ENCODE measurements at regions not wholly inside any gene's neighbourhood (a gene's known extent, or its start where the extent isn't known, plus 50 kb on each side); places are given as distances from the start of the nearest gene placed in this dataset.

GRCh38 chr2:74759986-74760385 is 73.9 kb upstream of the HK2 start:
- intact Hi-C loops (cut with micrococcal nuclease): no loop called here

- intact Hi-C loops (cut with micrococcal nuclease): no loop called here
Measured at GRCh38 chr2:74760875-74761630, 72.9 kb upstream of the HK2 start.

GRCh38 chr2:74762789-74763188 is 71.1 kb upstream of the HK2 start:
- intact Hi-C loops (cut with micrococcal nuclease): loop anchor here (1.0 kb wide), 1 partner anchor 114 kb away; no protein-coding TSS in a partner anchor

GRCh38 chr2:74763962-74764428 is 69.9 kb upstream of the HK2 start:
- intact Hi-C loops (cut with micrococcal nuclease): no loop called here

GRCh38 chr2:74764429-74765272 is 69.3 kb upstream of the HK2 start:
- intact Hi-C loops (cut with micrococcal nuclease): no loop called here

- intact Hi-C loops (cut with micrococcal nuclease): no loop called here
Measured at GRCh38 chr2:74766780-74767179, 67.1 kb upstream of the HK2 start.

GRCh38 chr2:74767618-74768017 is 66.3 kb upstream of the HK2 start:
- intact Hi-C loops (cut with micrococcal nuclease): no loop called here

- intact Hi-C loops (cut with micrococcal nuclease): no loop called here
Measured at GRCh38 chr2:74768401-74768914, 65.5 kb upstream of the HK2 start.

GRCh38 chr2:74772046-74772445 is 61.9 kb upstream of the HK2 start:
- intact Hi-C loops (cut with micrococcal nuclease): no loop called here

- intact Hi-C loops (cut with micrococcal nuclease): no loop called here
Measured at GRCh38 chr2:74777161-74777900, 56.6 kb upstream of the HK2 start.

- intact Hi-C loops (cut with micrococcal nuclease): no loop called here
Measured at GRCh38 chr2:74778381-74779264, 55.3 kb upstream of the HK2 start.

- intact Hi-C loops (cut with micrococcal nuclease): no loop called here
Measured at GRCh38 chr2:74779265-74779558, 54.7 kb upstream of the HK2 start.

GRCh38 chr2:74779587-74780135 is 54.3 kb upstream of the HK2 start:
- intact Hi-C loops (cut with micrococcal nuclease): no loop called here

All from T-helper 1 cell treated with Interleukin-12 subunit alpha and Interleukin-12 subunit beta and Interleukin-4 antibody, amounts not matched to agents 30 ng/mL and 1 ng/mL, for 36 hours (primary cell).